CD4-positive, alpha-beta T cell treated with Interleukin-17A for 1 hour (primary cell): ENCODE measurements at regions not wholly inside any gene's neighbourhood (a gene's known extent, or its start where the extent isn't known, plus 50 kb on each side); places are given as distances from the start of the nearest gene placed in this dataset.

ENCODE experiments used
- DNase-seq: peaks from one replicate; pipeline ENCODE4 v3.0.0-alpha.2; 2020

- no peak for DNase-seq
Measured at GRCh38 chr7:35498416-35498815, 196.5 kb downstream of the HERPUD2 start.

GRCh38 chr7:35495844-35496243, 199.1 kb downstream of the HERPUD2 start:
- no peak for DNase-seq

GRCh38 chr7:35495377-35495776, 199.6 kb downstream of the HERPUD2 start:
- no peak for DNase-seq

- DNase-seq: no peak
Measured at GRCh38 chr7:35494407-35494806, 200.5 kb downstream of the HERPUD2 start.

- DNase-seq: no peak
Measured at GRCh38 chr7:35492451-35493175, 202.3 kb downstream of the HERPUD2 start.

- DNase-seq: no peak
Measured at GRCh38 chr7:35491233-35491632, 203.7 kb downstream of the HERPUD2 start.

- no peak for DNase-seq
Measured at GRCh38 chr7:35487841-35488240, 207.1 kb downstream of the HERPUD2 start.

- no peak for DNase-seq
Measured at GRCh38 chr7:35487402-35487801, 207.5 kb downstream of the HERPUD2 start.

GRCh38 chr7:35485436-35485835, 209.5 kb downstream of the HERPUD2 start:
- no peak for DNase-seq

- no peak for DNase-seq
Measured at GRCh38 chr7:35483568-35483967, 211.4 kb downstream of the HERPUD2 start.

- no peak for DNase-seq
Measured at GRCh38 chr7:35482231-35482630, 212.7 kb downstream of the HERPUD2 start.

- DNase-seq: no peak
Measured at GRCh38 chr7:35480806-35481205, 214.1 kb downstream of the HERPUD2 start.

- no peak for DNase-seq
Measured at GRCh38 chr7:35477609-35478008, 217.3 kb downstream of the HERPUD2 start.

- no peak for DNase-seq
Measured at GRCh38 chr7:35474100-35474499, 220.2 kb upstream of the TBX20 start.

GRCh38 chr7:35468606-35469005, 214.7 kb upstream of the TBX20 start:
- DNase-seq: no peak

- DNase-seq: no peak
Measured at GRCh38 chr7:35467456-35467978, 213.6 kb upstream of the TBX20 start.

- no peak for DNase-seq
Measured at GRCh38 chr7:35465791-35466336, 212.0 kb upstream of the TBX20 start.

- no peak for DNase-seq
Measured at GRCh38 chr7:35463751-35464150, 209.9 kb upstream of the TBX20 start.

GRCh38 chr7:35463176-35463700, 209.3 kb upstream of the TBX20 start:
- no peak for DNase-seq

- no peak for DNase-seq
Measured at GRCh38 chr7:35454575-35455385, 200.9 kb upstream of the TBX20 start.

- DNase-seq: no peak
Measured at GRCh38 chr7:35450456-35451214, 196.7 kb upstream of the TBX20 start.

GRCh38 chr7:35448486-35448885, 194.6 kb upstream of the TBX20 start:
- DNase-seq: no peak

GRCh38 chr7:35446091-35446490, 192.2 kb upstream of the TBX20 start:
- no peak for DNase-seq
